ENCODE measurements at regions not wholly inside any gene's neighbourhood (a gene's known extent, or its start where the extent isn't known, plus 50 kb on each side); places are given as distances from the start of the nearest gene placed in this dataset.
"Not testable (repeated sequence)": the region's sequence is repeated elsewhere in the genome, so short reads cannot be mapped to it uniquely, and the experiment has no call there.

DNA sequence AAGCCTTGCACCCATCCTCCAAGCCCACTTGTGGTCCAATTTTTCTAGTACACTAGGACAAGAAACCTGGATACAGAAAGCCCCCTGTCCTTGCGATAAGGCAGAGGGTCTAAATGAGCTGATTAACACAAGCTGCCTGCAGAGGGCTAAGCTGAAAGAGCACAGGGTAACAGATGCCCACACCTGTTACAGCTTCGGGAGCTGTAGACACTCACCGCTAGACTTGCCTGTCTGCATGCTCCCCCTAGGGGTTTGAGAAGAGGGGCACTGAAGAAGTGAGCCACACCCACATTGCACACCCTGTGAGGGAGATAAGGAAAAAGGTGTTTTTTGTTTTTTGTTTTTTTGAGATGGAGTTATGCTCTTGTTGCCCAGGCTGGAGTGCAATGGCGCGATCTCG is 386.5 kb upstream of the AUTS2 start:
- Histone ChIP-seq H4K20me1 (ENCODE audit: low read length) (no peaks in the 10 kb centered on the region), H3K79me2 (ENCODE audit: low read length) (no peaks in the 10 kb centered on the region), H3K9me2 (replicated peaks; ENCODE audit: low read length) (no peaks in the 10 kb centered on the region), H3K9ac (ENCODE audit: low read length) (no peak overlapping the region), H3K9me3 (ENCODE audit: low read length) (no peaks in the 10 kb centered on the region), H2AFZ (ENCODE audit: low read length) (no peak overlapping the region), H3K36me3 (ENCODE audit: low read depth, low read length) (no peaks in the 10 kb centered on the region), H3K4me3 (ENCODE audit: low read length) (no peak overlapping the region), H3F3A (ENCODE audit: low read length, unreplicated experiment) (no peaks in the 10 kb centered on the region), H3K27me3 (ENCODE audit: low read length) (no peaks in the 10 kb centered on the region), H3K4me2 (ENCODE audit: low read length) (no peak overlapping the region), H3K27ac (ENCODE audit: low read length) (no peak overlapping the region), H3K4me1 (ENCODE audit: insufficient read depth, low read length) (no peaks in the 10 kb centered on the region)
- no peak for DNase-seq
- TF ChIP-seq EZH2 (IDR thresholded peaks at IDR 0.05; ENCODE audit: low read length, unreplicated experiment) (no peak), EZH2phosphoT487 (IDR thresholded peaks at IDR 0.05; ENCODE audit: borderline replicate concordance, low read length) (no peak)
- TF ChIP-seq, protein P1, sequence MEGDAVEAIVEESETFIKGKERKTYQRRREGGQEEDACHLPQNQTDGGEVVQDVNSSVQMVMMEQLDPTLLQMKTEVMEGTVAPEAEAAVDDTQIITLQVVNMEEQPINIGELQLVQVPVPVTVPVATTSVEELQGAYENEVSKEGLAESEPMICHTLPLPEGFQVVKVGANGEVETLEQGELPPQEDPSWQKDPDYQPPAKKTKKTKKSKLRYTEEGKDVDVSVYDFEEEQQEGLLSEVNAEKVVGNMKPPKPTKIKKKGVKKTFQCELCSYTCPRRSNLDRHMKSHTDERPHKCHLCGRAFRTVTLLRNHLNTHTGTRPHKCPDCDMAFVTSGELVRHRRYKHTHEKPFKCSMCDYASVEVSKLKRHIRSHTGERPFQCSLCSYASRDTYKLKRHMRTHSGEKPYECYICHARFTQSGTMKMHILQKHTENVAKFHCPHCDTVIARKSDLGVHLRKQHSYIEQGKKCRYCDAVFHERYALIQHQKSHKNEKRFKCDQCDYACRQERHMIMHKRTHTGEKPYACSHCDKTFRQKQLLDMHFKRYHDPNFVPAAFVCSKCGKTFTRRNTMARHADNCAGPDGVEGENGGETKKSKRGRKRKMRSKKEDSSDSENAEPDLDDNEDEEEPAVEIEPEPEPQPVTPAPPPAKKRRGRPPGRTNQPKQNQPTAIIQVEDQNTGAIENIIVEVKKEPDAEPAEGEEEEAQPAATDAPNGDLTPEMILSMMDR (conservative IDR thresholded peaks at IDR 0.05; ENCODE audit: low read depth, low read length) = no peak
- BruUV-seq (replicated peaks) = no TSS peak
- ATAC-seq = no peak
- CTCF ChIA-PET = no interaction called here
- POLR2A ChIA-PET (ENCODE audit: unreplicated experiment) = no interaction called here
- intact Hi-C loops (cut with micrococcal nuclease) = no loop called here

DNA sequence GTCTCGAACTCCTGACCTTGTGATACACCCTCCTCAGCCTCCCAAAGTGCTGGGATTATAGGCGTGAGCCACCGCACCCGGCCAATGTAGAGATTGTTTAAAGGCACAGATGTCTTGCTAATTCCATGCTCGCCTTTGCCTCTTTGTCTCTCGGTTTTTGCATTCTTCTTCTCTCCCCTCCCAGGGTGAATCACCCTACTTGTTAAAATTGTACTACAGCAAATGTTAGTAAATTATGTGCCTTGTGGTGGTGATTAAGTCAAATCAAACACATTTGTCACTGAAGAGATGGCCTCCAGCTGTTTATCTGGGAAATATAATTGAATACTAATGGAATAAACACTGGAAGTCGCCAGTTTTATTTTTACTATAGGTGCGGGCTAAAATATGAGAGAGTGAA is 384.4 kb upstream of the AUTS2 start:
- Histone ChIP-seq H3K36me3 (ENCODE audit: low read depth, low read length) (no peaks in the 10 kb centered on the region), H3K4me1 (ENCODE audit: insufficient read depth, low read length) (no peaks in the 10 kb centered on the region), H3F3A (ENCODE audit: low read length, unreplicated experiment) (no peaks in the 10 kb centered on the region), H3K9me2 (replicated peaks; ENCODE audit: low read length) (no peaks in the 10 kb centered on the region), H3K4me2 (ENCODE audit: low read length) (no peak overlapping the region), H3K27me3 (ENCODE audit: low read length) (no peaks in the 10 kb centered on the region), H3K9me3 (ENCODE audit: low read length) (no peaks in the 10 kb centered on the region), H3K9ac (ENCODE audit: low read length) (no peak overlapping the region), H3K4me3 (ENCODE audit: low read length) (no peak overlapping the region), H3K79me2 (ENCODE audit: low read length) (no peaks in the 10 kb centered on the region), H2AFZ (ENCODE audit: low read length) (no peak overlapping the region), H3K27ac (ENCODE audit: low read length) (no peak overlapping the region), H4K20me1 (ENCODE audit: low read length) (no peaks in the 10 kb centered on the region)
- ChIA-PET POLR2A (ENCODE audit: unreplicated experiment) (no interaction called here), CTCF (no interaction called here)
- BruUV-seq (replicated peaks) = no TSS peak
- DNase-seq (no peak), ATAC-seq (no peak)
- TF ChIP-seq EZH2phosphoT487 (IDR thresholded peaks at IDR 0.05; ENCODE audit: borderline replicate concordance, low read length) = no peak
- TF ChIP-seq EZH2 (IDR thresholded peaks at IDR 0.05; ENCODE audit: low read length, unreplicated experiment) = no peak
- TF ChIP-seq, protein P1 (conservative IDR thresholded peaks at IDR 0.05; ENCODE audit: low read depth, low read length) = no peak
- intact Hi-C loops (cut with micrococcal nuclease) = no loop called here

DNA sequence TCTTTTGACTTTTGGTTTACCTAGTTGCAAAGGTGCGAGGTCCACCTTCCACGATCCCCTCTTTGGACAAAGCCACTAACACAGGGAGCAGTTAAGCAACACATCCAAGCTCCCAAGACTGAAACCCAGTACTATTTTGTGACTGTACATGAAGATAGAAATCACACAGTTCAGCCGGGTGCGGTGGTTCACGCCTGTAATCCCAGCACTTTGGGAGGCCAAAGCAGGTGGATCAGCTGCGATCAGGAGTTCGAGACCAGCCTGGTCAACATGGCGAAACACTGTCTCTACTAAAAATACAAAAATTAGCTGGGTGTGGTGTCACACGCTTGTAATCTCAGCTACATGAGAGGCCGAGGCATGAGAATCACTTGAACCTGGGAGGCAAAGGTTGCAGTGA is 382.8 kb upstream of the AUTS2 start:
- intact Hi-C loops (cut with micrococcal nuclease); DNase-seq; H3K4me1 ChIP-seq (ENCODE audit: insufficient read depth, low read length); H3K36me3 ChIP-seq (ENCODE audit: low read depth, low read length); H4K20me1 ChIP-seq (ENCODE audit: low read length); CTCF ChIA-PET; H3K27me3 ChIP-seq (ENCODE audit: low read length); ATAC-seq; H2AFZ ChIP-seq (ENCODE audit: low read length); H3F3A ChIP-seq (ENCODE audit: low read length, unreplicated experiment); H3K9me2 ChIP-seq (replicated peaks; ENCODE audit: low read length); H3K9me3 ChIP-seq (ENCODE audit: low read length); POLR2A ChIA-PET (ENCODE audit: unreplicated experiment); BruUV-seq (replicated peaks); H3K4me2 ChIP-seq (ENCODE audit: low read length); H3K9ac ChIP-seq (ENCODE audit: low read length); H3K4me3 ChIP-seq (ENCODE audit: low read length); H3K27ac ChIP-seq (ENCODE audit: low read length); H3K79me2 ChIP-seq (ENCODE audit: low read length): not testable (repeated sequence)
